Lower lobe of right lung (tissue), 2 donors: ENCODE measurements at regions not wholly inside any gene's neighbourhood (a gene's known extent, or its start where the extent isn't known, plus 50 kb on each side); places are given as distances from the start of the nearest gene placed in this dataset.

ENCODE experiments used
- ATAC-seq, 2 donors: fragments of 200-7000 bp; cut with Tn5 transposase; one replicate each; pipeline ENCODE4 v1.9.1; 2020 to 2022; ENCODE audit warnings: mild to moderate bottlenecking in 2 of 2, moderate library complexity in 2 of 2
- DNase-seq: peaks from one replicate; pipeline ENCODE4 v3.0.0-alpha.2; 2020
- H3K27ac ChIP-seq: fragments of 200-600 bp; one replicate; pipeline ENCODE4 v1.8.0; 2022
- H3K27me3 ChIP-seq: fragments of 200-600 bp; one replicate; pipeline ENCODE4 v1.8.0; 2022; ENCODE audit warnings: low read depth
- H3K36me3 ChIP-seq: fragments of 200-600 bp; one replicate; pipeline ENCODE4 v1.8.0; 2022; ENCODE audit warnings: mild to moderate bottlenecking
- H3K4me1 ChIP-seq: fragments of 200-600 bp; one replicate; pipeline ENCODE4 v1.8.0; 2022
- H3K4me3 ChIP-seq: fragments of 200-600 bp; one replicate; pipeline ENCODE4 v1.8.0; 2022; ENCODE audit warnings: mild to moderate bottlenecking
- H3K9me3 ChIP-seq: fragments of 200-600 bp; one replicate; pipeline ENCODE4 v1.8.0; 2022
- intact Hi-C: fragments of 100-400 bp; cut with DNase I; formaldehyde crosslinking; loops from one replicate; pipeline ENCODE4 v1.11.0; 2022
- TF ChIP-seq, protein P1 (sequence below): fragments of 200-600 bp; IDR thresholded peaks from one replicate; pipeline ENCODE4 v1.8.0; 2022; ENCODE audit warnings: antibody characterized with exemption, mild to moderate bottlenecking
- donor health status: DM: no; HTN: yes; CAD: no; lungs with severe emphysema.

DNA sequence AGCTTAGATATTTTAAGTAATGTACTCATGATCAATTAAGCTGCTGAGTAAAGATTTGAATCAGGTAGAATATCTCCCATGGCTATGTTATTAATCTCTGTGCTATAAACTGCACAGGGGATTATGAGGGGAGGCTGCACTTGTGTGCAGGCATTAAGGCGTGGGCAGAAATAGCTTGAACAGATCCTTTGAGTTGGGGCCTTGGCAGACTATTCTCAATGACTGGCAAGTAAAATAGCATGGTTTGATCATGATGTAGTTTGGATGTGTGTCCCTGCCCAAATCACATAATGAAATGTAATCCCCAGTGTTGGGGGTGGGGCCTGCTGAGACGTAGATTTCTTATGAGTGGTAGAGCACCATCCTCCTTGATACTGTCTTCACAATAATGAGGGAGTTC is 220.3 kb downstream of the PLPP3 start:
- intact Hi-C loops: no loop called here
- TF ChIP-seq, protein P1, sequence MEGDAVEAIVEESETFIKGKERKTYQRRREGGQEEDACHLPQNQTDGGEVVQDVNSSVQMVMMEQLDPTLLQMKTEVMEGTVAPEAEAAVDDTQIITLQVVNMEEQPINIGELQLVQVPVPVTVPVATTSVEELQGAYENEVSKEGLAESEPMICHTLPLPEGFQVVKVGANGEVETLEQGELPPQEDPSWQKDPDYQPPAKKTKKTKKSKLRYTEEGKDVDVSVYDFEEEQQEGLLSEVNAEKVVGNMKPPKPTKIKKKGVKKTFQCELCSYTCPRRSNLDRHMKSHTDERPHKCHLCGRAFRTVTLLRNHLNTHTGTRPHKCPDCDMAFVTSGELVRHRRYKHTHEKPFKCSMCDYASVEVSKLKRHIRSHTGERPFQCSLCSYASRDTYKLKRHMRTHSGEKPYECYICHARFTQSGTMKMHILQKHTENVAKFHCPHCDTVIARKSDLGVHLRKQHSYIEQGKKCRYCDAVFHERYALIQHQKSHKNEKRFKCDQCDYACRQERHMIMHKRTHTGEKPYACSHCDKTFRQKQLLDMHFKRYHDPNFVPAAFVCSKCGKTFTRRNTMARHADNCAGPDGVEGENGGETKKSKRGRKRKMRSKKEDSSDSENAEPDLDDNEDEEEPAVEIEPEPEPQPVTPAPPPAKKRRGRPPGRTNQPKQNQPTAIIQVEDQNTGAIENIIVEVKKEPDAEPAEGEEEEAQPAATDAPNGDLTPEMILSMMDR: no peak
- H3K36me3 ChIP-seq: no peaks in the 10 kb centered on the region
- H3K27me3 ChIP-seq: no peaks in the 10 kb centered on the region
- DNase-seq (no peak), ATAC-seq (no peak)
- no peaks in the 10 kb centered on the region for H3K4me1 ChIP-seq
- no peak overlapping the region for H3K4me3 ChIP-seq
- no peak overlapping the region for H3K27ac ChIP-seq
- no peaks in the 10 kb centered on the region for H3K9me3 ChIP-seq

- intact Hi-C loops: no loop called here
- DNase-seq (no peak), ATAC-seq (no peak)
- Histone ChIP-seq H3K4me1 (no peaks in the 10 kb centered on the region), H3K27me3 (no peaks in the 10 kb centered on the region), H3K4me3 (no peak overlapping the region), H3K36me3 (no peaks in the 10 kb centered on the region), H3K9me3 (no peaks in the 10 kb centered on the region), H3K27ac (no peak overlapping the region)
- TF ChIP-seq, protein P1: no peak
Measured at GRCh38 chr1:56357927-56358690, 221.3 kb downstream of the PLPP3 start.

- intact Hi-C loops: no loop called here
- ATAC-seq: no peak
- DNase-seq: no peak
- H3K27ac ChIP-seq: no peak overlapping the region
- H3K4me3 ChIP-seq: no peak overlapping the region
- TF ChIP-seq, protein P1: no peak
- H3K27me3 ChIP-seq: no peaks in the 10 kb centered on the region
- H3K4me1 ChIP-seq: no peaks in the 10 kb centered on the region
- no peaks in the 10 kb centered on the region for H3K9me3 ChIP-seq
- no peaks in the 10 kb centered on the region for H3K36me3 ChIP-seq
Measured at GRCh38 chr1:56356376-56356990, 222.9 kb downstream of the PLPP3 start.

- intact Hi-C loops: no loop called here
- H3K27ac ChIP-seq: no peak overlapping the region
- H3K36me3 ChIP-seq: no peaks in the 10 kb centered on the region
- H3K9me3 ChIP-seq: no peaks in the 10 kb centered on the region
- H3K27me3 ChIP-seq: no peaks in the 10 kb centered on the region
- ATAC-seq (no peak), DNase-seq (no peak)
- TF ChIP-seq, protein P1: no peak
- no peaks in the 10 kb centered on the region for H3K4me1 ChIP-seq
- H3K4me3 ChIP-seq: no peak overlapping the region
Measured at GRCh38 chr1:56355918-56356317, 223.4 kb downstream of the PLPP3 start.

DNA sequence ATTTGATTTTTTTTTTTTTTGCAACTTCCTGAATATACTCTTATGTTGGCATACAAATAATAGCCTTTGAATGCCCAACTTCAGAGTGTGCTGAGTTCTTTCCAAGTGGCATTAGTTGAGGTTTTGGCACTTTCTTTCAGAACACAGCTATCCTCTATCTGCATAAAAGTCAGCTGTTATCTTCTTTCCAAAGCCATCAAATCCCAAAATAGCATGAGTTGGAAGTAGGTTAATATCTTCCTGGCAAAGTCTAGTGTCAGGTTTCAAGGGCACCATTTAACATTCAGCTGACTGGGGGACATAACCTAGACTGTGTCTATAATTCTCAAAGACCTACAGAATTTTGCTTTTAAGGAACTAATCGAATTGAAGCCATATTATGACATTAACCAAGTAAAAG is 223.9 kb downstream of the PLPP3 start:
- TF ChIP-seq, protein P1: no peak
- Histone ChIP-seq H3K9me3 (no peaks in the 10 kb centered on the region), H3K27ac (no peak overlapping the region), H3K27me3 (no peaks in the 10 kb centered on the region), H3K4me3 (no peak overlapping the region), H3K36me3 (no peaks in the 10 kb centered on the region), H3K4me1 (no peaks in the 10 kb centered on the region)
- ATAC-seq (no peak), DNase-seq (no peak)
- intact Hi-C loops: no loop called here
